Stimulated activated effector memory CD8-positive, alpha-beta T cell treated with anti-CD3 and anti-CD28 coated beads, Interleukin-12 subunit alpha, Interleukin-12 subunit beta, amount 100 ng/mL, for 72 hours (primary cell): ENCODE measurements at regions not wholly inside any gene's neighbourhood (a gene's known extent, or its start where the extent isn't known, plus 50 kb on each side); places are given as distances from the start of the nearest gene placed in this dataset.

Experiments
- ATAC-seq: fragments of 150-1000 bp; cut with Tn5 transposase; 2 replicates; pipeline ENCODE4 v1.10.0; 2021
- DNase-seq, 2 donors: peaks; one replicate each; pipeline ENCODE4 v3.0.0; 2021 to 2022; ENCODE audit warnings: low spot score in 2 of 2
- H3K27ac Mint-ChIP-seq: one replicate; pipeline ENCODE4 v1.8.0; 2022; ENCODE audit warnings: mild to moderate bottlenecking, mixed read lengths
- H3K36me3 Mint-ChIP-seq: one replicate; pipeline ENCODE4 v1.8.0; 2022; ENCODE audit warnings: mild to moderate bottlenecking, mixed read lengths
- H3K4me1 Mint-ChIP-seq: one replicate; pipeline ENCODE4 v1.8.0; 2022; ENCODE audit warnings: mixed read lengths
- H3K4me3 Mint-ChIP-seq: one replicate; pipeline ENCODE4 v1.8.0; 2022; ENCODE audit warnings: mild to moderate bottlenecking, mixed read lengths
- H3K9me3 Mint-ChIP-seq: one replicate; pipeline ENCODE4 v1.8.0; 2022; ENCODE audit warnings: mixed read lengths

GRCh38 chr5:66503203-66503789 is 92.9 kb upstream of the MAST4 start:
- Mint-ChIP-seq H3K4me1 (no peaks in the 10 kb centered on the region), H3K36me3 (no peaks in the 10 kb centered on the region), H3K9me3 (no peaks in the 10 kb centered on the region), H3K4me3 (no peak overlapping the region), H3K27ac (no peak overlapping the region)
- DNase-seq (no peak), ATAC-seq (no peak)

GRCh38 chr5:66507106-66507505 is 89.1 kb upstream of the MAST4 start:
- Mint-ChIP-seq H3K36me3 (no peaks in the 10 kb centered on the region), H3K27ac (no peak overlapping the region), H3K4me1 (no peaks in the 10 kb centered on the region), H3K4me3 (no peak overlapping the region), H3K9me3 (no peaks in the 10 kb centered on the region)
- no peak for ATAC-seq
- DNase-seq: no peak

- Mint-ChIP-seq H3K27ac (no peak overlapping the region), H3K9me3 (no peaks in the 10 kb centered on the region), H3K4me1 (no peaks in the 10 kb centered on the region), H3K36me3 (no peaks in the 10 kb centered on the region), H3K4me3 (no peak overlapping the region)
- ATAC-seq (no peak), DNase-seq (no peak)
Observed at GRCh38 chr5:66511491-66511890, 84.7 kb upstream of the MAST4 start.

- ATAC-seq (no peak), DNase-seq (no peak)
- Mint-ChIP-seq H3K4me3 (no peak overlapping the region), H3K9me3 (no peaks in the 10 kb centered on the region), H3K4me1 (no peaks in the 10 kb centered on the region), H3K36me3 (no peaks in the 10 kb centered on the region), H3K27ac (no peak overlapping the region)
Observed at GRCh38 chr5:66513130-66513529, 83.1 kb upstream of the MAST4 start.

GRCh38 chr5:66515209-66515608 is 81.0 kb upstream of the MAST4 start:
- Mint-ChIP-seq H3K27ac (no peak overlapping the region), H3K4me3 (no peak overlapping the region)
- DNase-seq: no peak

GRCh38 chr5:66516550-66516949 is 79.6 kb upstream of the MAST4 start:
- no peaks in the 10 kb centered on the region for H3K4me1 Mint-ChIP-seq
- H3K9me3 Mint-ChIP-seq: peaks cover 9% of the 10 kb centered on the region
- DNase-seq (no peak), ATAC-seq (no peak)
- H3K27ac Mint-ChIP-seq: no peak overlapping the region
- no peak overlapping the region for H3K4me3 Mint-ChIP-seq
- no peaks in the 10 kb centered on the region for H3K36me3 Mint-ChIP-seq

More at GRCh38 chr5:66515209-66515608, 81.0 kb upstream of the MAST4 start:
- no peaks in the 10 kb centered on the region for H3K36me3 Mint-ChIP-seq
- no peak for ATAC-seq
- H3K9me3 Mint-ChIP-seq: no peaks in the 10 kb centered on the region
- no peaks in the 10 kb centered on the region for H3K4me1 Mint-ChIP-seq

GRCh38 chr5:66517351-66517750 is 78.8 kb upstream of the MAST4 start:
- ATAC-seq (no peak), DNase-seq (no peak)
- Mint-ChIP-seq H3K4me3 (no peak overlapping the region), H3K27ac (no peak overlapping the region), H3K4me1 (no peaks in the 10 kb centered on the region), H3K36me3 (no peaks in the 10 kb centered on the region), H3K9me3 (peaks cover 9% of the 10 kb centered on the region)

GRCh38 chr5:66518052-66518451 is 78.1 kb upstream of the MAST4 start:
- peaks cover 9% of the 10 kb centered on the region for H3K9me3 Mint-ChIP-seq
- H3K4me3 Mint-ChIP-seq: no peak overlapping the region
- no peaks in the 10 kb centered on the region for H3K4me1 Mint-ChIP-seq
- no peak for DNase-seq
- H3K36me3 Mint-ChIP-seq: no peaks in the 10 kb centered on the region
- ATAC-seq: no peak
- no peak overlapping the region for H3K27ac Mint-ChIP-seq

- no peak for DNase-seq
- H3K4me1 Mint-ChIP-seq: no peaks in the 10 kb centered on the region
- H3K9me3 Mint-ChIP-seq: peaks cover 9% of the 10 kb centered on the region
- H3K27ac Mint-ChIP-seq: no peak overlapping the region
- no peak for ATAC-seq
- H3K4me3 Mint-ChIP-seq: no peak overlapping the region
- H3K36me3 Mint-ChIP-seq: no peaks in the 10 kb centered on the region
Observed at GRCh38 chr5:66518753-66519152, 77.4 kb upstream of the MAST4 start.

GRCh38 chr5:66519626-66520025 is 76.6 kb upstream of the MAST4 start:
- DNase-seq (no peak), ATAC-seq (no peak)
- no peaks in the 10 kb centered on the region for H3K36me3 Mint-ChIP-seq
- H3K4me3 Mint-ChIP-seq: no peak overlapping the region
- H3K9me3 Mint-ChIP-seq: peaks cover 9% of the 10 kb centered on the region
- H3K27ac Mint-ChIP-seq: no peak overlapping the region
- no peaks in the 10 kb centered on the region for H3K4me1 Mint-ChIP-seq

- no peak overlapping the region for H3K4me3 Mint-ChIP-seq
- H3K9me3 Mint-ChIP-seq: peaks cover 9% of the 10 kb centered on the region
- ATAC-seq (no peak), DNase-seq (no peak)
- no peak overlapping the region for H3K27ac Mint-ChIP-seq
- H3K4me1 Mint-ChIP-seq: no peaks in the 10 kb centered on the region
- no peaks in the 10 kb centered on the region for H3K36me3 Mint-ChIP-seq
Observed at GRCh38 chr5:66520854-66521253, 75.3 kb upstream of the MAST4 start.

- H3K27ac Mint-ChIP-seq: no peak overlapping the region
- ATAC-seq (no peak), DNase-seq (no peak)
- no peaks in the 10 kb centered on the region for H3K4me1 Mint-ChIP-seq
- no peaks in the 10 kb centered on the region for H3K36me3 Mint-ChIP-seq
- H3K9me3 Mint-ChIP-seq: no peaks in the 10 kb centered on the region
- H3K4me3 Mint-ChIP-seq: no peak overlapping the region
Observed at GRCh38 chr5:66527478-66528035, 68.6 kb upstream of the MAST4 start.

- Mint-ChIP-seq H3K9me3 (no peaks in the 10 kb centered on the region), H3K27ac (no peak overlapping the region), H3K4me3 (no peak overlapping the region), H3K36me3 (no peaks in the 10 kb centered on the region), H3K4me1 (no peaks in the 10 kb centered on the region)
- DNase-seq (no peak), ATAC-seq (no peak)
Observed at GRCh38 chr5:66529182-66529581, 67.0 kb upstream of the MAST4 start.

- Mint-ChIP-seq H3K9me3 (no peaks in the 10 kb centered on the region), H3K4me3 (no peak overlapping the region), H3K4me1 (no peaks in the 10 kb centered on the region), H3K27ac (no peak overlapping the region), H3K36me3 (no peaks in the 10 kb centered on the region)
- DNase-seq (no peak), ATAC-seq (no peak)
Observed at GRCh38 chr5:66529704-66530103, 66.5 kb upstream of the MAST4 start.

- H3K27ac Mint-ChIP-seq: no peak overlapping the region
- no peaks in the 10 kb centered on the region for H3K4me1 Mint-ChIP-seq
- H3K4me3 Mint-ChIP-seq: no peak overlapping the region
- DNase-seq: no peak
- ATAC-seq: peak; percentile 29
- H3K36me3 Mint-ChIP-seq: no peaks in the 10 kb centered on the region
- no peaks in the 10 kb centered on the region for H3K9me3 Mint-ChIP-seq
Observed at GRCh38 chr5:66538126-66538525, 58.1 kb upstream of the MAST4 start.

GRCh38 chr5:66538531-66538930 is 57.7 kb upstream of the MAST4 start:
- no peak for DNase-seq
- Mint-ChIP-seq H3K4me1 (no peaks in the 10 kb centered on the region), H3K27ac (no peak overlapping the region), H3K36me3 (no peaks in the 10 kb centered on the region), H3K4me3 (no peak overlapping the region), H3K9me3 (no peaks in the 10 kb centered on the region)
- ATAC-seq: no peak

- Mint-ChIP-seq H3K4me3 (no peak overlapping the region), H3K9me3 (no peaks in the 10 kb centered on the region), H3K27ac (no peak overlapping the region), H3K36me3 (no peaks in the 10 kb centered on the region), H3K4me1 (no peaks in the 10 kb centered on the region)
- ATAC-seq (peak; percentile 93), DNase-seq (no peak)
Observed at GRCh38 chr5:66540078-66540477, 56.1 kb upstream of the MAST4 start.
